Neural progenitor cell (in vitro differentiated cells): ENCODE measurements at regions not wholly inside any gene's neighbourhood (a gene's known extent, or its start where the extent isn't known, plus 50 kb on each side); places are given as distances from the start of the nearest gene placed in this dataset.

Experiments
- DNase-seq: peaks from one replicate; pipeline ENCODE4 v3.0.0-alpha.2; 2016; ENCODE audit warnings: low spot score
- H2AFZ ChIP-seq: fragments of 200-600 bp; sonication (generic); replicated peaks from 2 replicates; pipeline ENCODE4 v1.6.1; 2016; ENCODE audit warnings: antibody characterized with exemption
- H3F3A ChIP-seq: fragments of 200-600 bp; sonication (generic); 2 replicates; pipeline ENCODE4 v1.6.1; 2016; ENCODE audit warnings: antibody characterized with exemption, low read depth
- H3K27ac ChIP-seq: fragments of 200-600 bp; sonication (generic); 2 replicates; pipeline ENCODE4 v1.5.1; 2016; ENCODE audit warnings: mild to moderate bottlenecking
- H3K27me3 ChIP-seq: fragments of 200-600 bp; sonication (generic); 2 replicates; pipeline ENCODE4 v1.6.1; 2016; ENCODE audit warnings: mild to moderate bottlenecking, moderate library complexity
- H3K36me3 ChIP-seq: fragments of 200-600 bp; sonication (generic); 2 replicates; pipeline ENCODE4 v1.5.1; 2016
- H3K4me1 ChIP-seq: fragments of 200-600 bp; sonication (generic); 2 replicates; pipeline ENCODE4 v1.6.1; 2016; ENCODE audit warnings: mixed run types
- H3K4me2 ChIP-seq: fragments of 200-600 bp; sonication (generic); 2 replicates; pipeline ENCODE4 v1.6.1; 2016
- H3K4me3 ChIP-seq: fragments of 200-600 bp; sonication (generic); 2 replicates; pipeline ENCODE4 v1.5.1; 2016
- H3K79me2 ChIP-seq: fragments of 200-600 bp; sonication (generic); 2 replicates; pipeline ENCODE4 v1.6.1; 2016; ENCODE audit warnings: low read depth
- H3K9ac ChIP-seq: fragments of 200-600 bp; sonication (generic); 2 replicates; pipeline ENCODE4 v1.6.1; 2016
- H3K9me3 ChIP-seq: fragments of 200-600 bp; sonication (generic); 2 replicates; pipeline ENCODE4 v1.5.1; 2016; ENCODE audit warnings: low read depth
- H4K20me1 ChIP-seq: fragments of 200-600 bp; sonication (generic); 2 replicates; pipeline ENCODE4 v1.6.1; 2016; ENCODE audit warnings: low read depth
- H3K27ac Mint-ChIP-seq: 3 replicates; pipeline ENCODE4 v1.8.0; 2021; ENCODE audit warnings: mixed read lengths
- H3K27me3 Mint-ChIP-seq: 2 replicates; pipeline ENCODE4 v1.8.0; 2022; ENCODE audit warnings: low read depth, mild to moderate bottlenecking, inconsistent platforms, moderate library complexity, mixed read lengths; ENCODE audit not compliant: insufficient read depth
- H3K36me3 Mint-ChIP-seq: 3 replicates; pipeline ENCODE4 v1.8.0; 2021; ENCODE audit warnings: mixed read lengths
- H3K4me1 Mint-ChIP-seq: 3 replicates; pipeline ENCODE4 v1.8.0; 2021; ENCODE audit warnings: mixed read lengths
- H3K4me3 Mint-ChIP-seq: 3 replicates; pipeline ENCODE4 v1.8.0; 2021; ENCODE audit warnings: mild to moderate bottlenecking, moderate library complexity, mixed read lengths
- H3K9me3 Mint-ChIP-seq: 3 replicates; pipeline ENCODE4 v1.8.0; 2020; ENCODE audit warnings: mixed read lengths
- EZH2 ChIP-seq: fragments of 200-600 bp; sonication (generic); IDR thresholded peaks from 2 replicates; pipeline ENCODE4 v1.6.1; 2017; ENCODE audit warnings: antibody characterized with exemption, mild to moderate bottlenecking, moderate library complexity
- EZH2phosphoT487 ChIP-seq: fragments of 200-600 bp; sonication (generic); IDR thresholded peaks from 2 replicates; pipeline ENCODE4 v1.6.1; 2017; ENCODE audit warnings: antibody characterized with exemption
- TF ChIP-seq, protein P1 (sequence below): fragments of 200-600 bp; sonication (generic); IDR thresholded peaks from 2 replicates; pipeline ENCODE4 v1.5.1; 2017; ENCODE audit warnings: antibody characterized with exemption, mild to moderate bottlenecking

DNA sequence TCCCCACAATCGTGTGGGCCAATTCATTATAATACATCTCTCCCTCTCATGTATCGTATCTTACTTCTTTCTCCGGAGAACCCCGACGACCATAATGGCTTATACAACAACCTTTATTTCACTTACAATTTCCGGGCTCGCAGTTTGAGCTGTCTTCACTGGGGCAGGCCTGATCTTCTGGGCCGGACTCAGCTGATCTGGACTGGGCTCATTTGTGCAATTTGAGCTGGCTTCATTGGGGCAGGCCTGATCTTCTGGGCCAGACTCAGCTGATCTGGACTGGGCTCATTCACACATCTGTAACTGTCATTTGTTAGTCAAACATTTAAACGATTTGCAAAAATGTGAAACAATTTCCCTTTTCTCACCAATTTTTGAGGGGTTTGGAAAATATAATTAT, 171.5 kb upstream of the FRG1 start:
- H3K9me3 ChIP-seq, result no peaks in the 10 kb centered on the region
- H3K9ac ChIP-seq, result no peak overlapping the region
- Mint-ChIP-seq H3K27me3 (no peaks in the 10 kb centered on the region), H3K4me3 (no peak overlapping the region), H3K36me3 (no peaks in the 10 kb centered on the region), H3K27ac (no peak overlapping the region), H3K9me3 (peaks cover 7% of the 10 kb centered on the region), H3K4me1 (no peaks in the 10 kb centered on the region)
- H3K27me3 ChIP-seq, result no peaks in the 10 kb centered on the region
- no peaks in the 10 kb centered on the region for H3F3A ChIP-seq
- H2AFZ ChIP-seq, result no peak overlapping the region
- no peak overlapping the region for H3K4me3 ChIP-seq
- no peak overlapping the region for H3K27ac ChIP-seq
- TF ChIP-seq EZH2 (no peak), EZH2phosphoT487 (no peak)
- TF ChIP-seq, protein P1, sequence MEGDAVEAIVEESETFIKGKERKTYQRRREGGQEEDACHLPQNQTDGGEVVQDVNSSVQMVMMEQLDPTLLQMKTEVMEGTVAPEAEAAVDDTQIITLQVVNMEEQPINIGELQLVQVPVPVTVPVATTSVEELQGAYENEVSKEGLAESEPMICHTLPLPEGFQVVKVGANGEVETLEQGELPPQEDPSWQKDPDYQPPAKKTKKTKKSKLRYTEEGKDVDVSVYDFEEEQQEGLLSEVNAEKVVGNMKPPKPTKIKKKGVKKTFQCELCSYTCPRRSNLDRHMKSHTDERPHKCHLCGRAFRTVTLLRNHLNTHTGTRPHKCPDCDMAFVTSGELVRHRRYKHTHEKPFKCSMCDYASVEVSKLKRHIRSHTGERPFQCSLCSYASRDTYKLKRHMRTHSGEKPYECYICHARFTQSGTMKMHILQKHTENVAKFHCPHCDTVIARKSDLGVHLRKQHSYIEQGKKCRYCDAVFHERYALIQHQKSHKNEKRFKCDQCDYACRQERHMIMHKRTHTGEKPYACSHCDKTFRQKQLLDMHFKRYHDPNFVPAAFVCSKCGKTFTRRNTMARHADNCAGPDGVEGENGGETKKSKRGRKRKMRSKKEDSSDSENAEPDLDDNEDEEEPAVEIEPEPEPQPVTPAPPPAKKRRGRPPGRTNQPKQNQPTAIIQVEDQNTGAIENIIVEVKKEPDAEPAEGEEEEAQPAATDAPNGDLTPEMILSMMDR, result no peak
- H3K4me1 ChIP-seq, result no peaks in the 10 kb centered on the region
- DNase-seq, result peak; percentile 39
- H3K79me2 ChIP-seq, result no peaks in the 10 kb centered on the region
- H4K20me1 ChIP-seq, result no peaks in the 10 kb centered on the region
- H3K4me2 ChIP-seq, result no peak overlapping the region
- no peaks in the 10 kb centered on the region for H3K36me3 ChIP-seq

DNA sequence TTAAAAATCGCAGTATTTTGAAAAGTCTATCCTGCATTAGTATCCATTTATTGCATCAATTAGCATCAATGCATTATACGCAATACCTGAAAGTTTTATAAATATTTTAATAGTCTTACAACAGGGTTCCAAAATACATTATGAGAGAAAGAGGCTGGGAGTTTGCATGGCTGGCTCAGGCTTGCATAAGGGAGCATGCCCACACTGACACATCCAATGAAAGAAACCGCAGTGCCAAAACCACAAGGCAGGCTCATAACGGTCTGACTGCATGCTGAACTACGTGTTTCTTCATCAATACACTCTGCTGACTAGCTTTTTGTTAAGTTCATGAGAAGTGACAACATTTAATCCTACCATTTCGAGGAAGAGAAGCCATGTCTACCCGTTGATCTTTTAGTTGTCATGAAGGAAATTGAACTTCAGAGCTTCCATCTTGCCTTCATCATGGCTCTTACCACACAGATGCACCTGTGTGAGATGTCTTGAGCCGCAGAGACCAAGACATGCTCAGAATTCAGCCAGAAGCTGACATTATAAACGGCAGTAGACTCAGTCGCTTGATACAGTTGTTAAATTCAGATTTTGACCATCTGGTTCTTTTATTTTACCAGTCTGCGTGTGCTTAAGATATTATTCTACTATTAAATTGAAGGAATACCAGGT, 168.8 kb upstream of the FRG1 start:
- Histone ChIP-seq H3K79me2 (no peaks in the 10 kb centered on the region), H3K27me3 (no peaks in the 10 kb centered on the region), H2AFZ (no peak overlapping the region), H3K27ac (no peak overlapping the region), H3K36me3 (no peaks in the 10 kb centered on the region), H3K4me1 (no peaks in the 10 kb centered on the region), H4K20me1 (no peaks in the 10 kb centered on the region), H3K9ac (no peak overlapping the region), H3F3A (no peaks in the 10 kb centered on the region), H3K9me3 (no peaks in the 10 kb centered on the region), H3K4me3 (no peak overlapping the region), H3K4me2 (no peak overlapping the region)
- Mint-ChIP-seq H3K9me3 (peaks cover 7% of the 10 kb centered on the region), H3K36me3 (no peaks in the 10 kb centered on the region), H3K27ac (no peak overlapping the region), H3K4me3 (no peak overlapping the region), H3K4me1 (no peaks in the 10 kb centered on the region), H3K27me3 (no peaks in the 10 kb centered on the region)
- TF ChIP-seq EZH2, result no peak
- no peak for DNase-seq

DNA sequence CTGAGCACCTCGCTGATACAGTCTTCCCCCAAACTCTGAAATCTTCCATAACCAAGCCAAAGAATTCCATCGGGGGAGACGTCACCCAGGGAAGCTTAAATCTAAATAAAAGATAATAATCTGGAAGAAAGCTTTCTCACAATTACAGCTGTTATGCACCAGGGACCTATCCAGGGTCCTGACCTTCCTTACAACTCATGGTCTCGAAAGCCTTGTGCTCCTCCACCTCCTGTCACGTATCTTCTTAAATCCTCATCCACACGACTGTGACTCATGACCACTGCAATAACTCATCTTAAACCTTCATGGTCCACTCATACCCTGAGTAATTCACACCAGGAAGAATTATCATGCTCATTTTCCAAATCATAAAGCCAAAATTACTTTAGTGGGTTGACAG, 166.8 kb upstream of the FRG1 start:
- Histone ChIP-seq H3K4me3 (no peak overlapping the region), H3K27ac (no peak overlapping the region), H3K79me2 (no peaks in the 10 kb centered on the region), H3K9me3 (no peaks in the 10 kb centered on the region), H3K36me3 (no peaks in the 10 kb centered on the region), H3F3A (peaks cover 1% of the 10 kb centered on the region), H2AFZ (no peak overlapping the region), H3K4me1 (peaks cover 3% of the 10 kb centered on the region), H3K4me2 (no peak overlapping the region), H4K20me1 (no peaks in the 10 kb centered on the region), H3K27me3 (no peaks in the 10 kb centered on the region), H3K9ac (no peak overlapping the region)
- Mint-ChIP-seq H3K9me3 (peaks cover 8% of the 10 kb centered on the region), H3K27ac (no peak overlapping the region), H3K36me3 (no peaks in the 10 kb centered on the region), H3K4me3 (no peak overlapping the region), H3K27me3 (no peaks in the 10 kb centered on the region), H3K4me1 (peaks cover under 1% of the 10 kb centered on the region)
- TF ChIP-seq, protein P1, result no peak
- TF ChIP-seq EZH2, result no peak
- no peak for TF ChIP-seq EZH2phosphoT487
- DNase-seq, result peak; percentile 19

DNA sequence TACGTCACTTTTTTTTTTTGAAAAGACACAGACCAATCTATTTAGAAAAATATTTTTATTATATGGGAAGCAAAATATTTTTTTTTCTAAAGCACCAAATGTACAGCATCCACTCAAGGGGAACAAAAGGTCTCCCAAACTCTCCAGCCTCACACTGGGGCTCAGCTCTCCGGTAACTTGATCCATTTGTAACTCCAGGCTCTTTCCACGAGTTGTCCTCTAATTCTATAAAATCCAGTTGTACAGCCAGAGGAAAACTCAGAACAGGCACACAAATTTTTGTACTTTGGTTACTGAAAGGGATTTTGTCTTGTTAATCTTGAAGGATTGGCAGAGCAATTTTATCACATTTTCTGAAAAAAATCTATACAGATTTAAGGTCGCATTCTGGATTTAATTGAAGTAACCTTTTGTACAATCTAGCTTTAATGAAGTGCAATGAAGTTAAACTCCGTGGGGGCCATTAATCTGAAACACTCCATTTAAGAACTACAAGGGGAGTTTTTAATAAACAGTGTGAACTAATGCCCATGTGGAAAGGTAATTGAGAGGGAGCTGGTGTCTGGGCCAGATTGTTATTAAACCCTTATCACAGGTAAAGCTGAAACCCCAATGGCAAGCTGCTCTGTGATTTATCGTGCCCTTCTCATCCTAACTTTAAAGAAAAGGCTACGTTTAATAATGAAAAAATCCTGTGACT, 161.2 kb upstream of the FRG1 start:
- peak; percentile 43 for DNase-seq
- peak overlapping the region; percentile 40 for H3K4me2 ChIP-seq
- H3K79me2 ChIP-seq, result no peaks in the 10 kb centered on the region
- TF ChIP-seq, protein P1, result no peak
- TF ChIP-seq EZH2phosphoT487 (no peak), EZH2 (no peak)
- no peaks in the 10 kb centered on the region for H3K36me3 Mint-ChIP-seq
- H3K36me3 ChIP-seq, result no peaks in the 10 kb centered on the region
- H3K27ac Mint-ChIP-seq, result no peak overlapping the region
- peaks cover 23% of the 10 kb centered on the region for H3K9me3 Mint-ChIP-seq
- H4K20me1 ChIP-seq, result no peaks in the 10 kb centered on the region
- peaks cover 7% of the 10 kb centered on the region for H3F3A ChIP-seq
- peaks cover 13% of the 10 kb centered on the region for H3K4me1 ChIP-seq
- H2AFZ ChIP-seq, result no peak overlapping the region
- no peak overlapping the region for H3K27ac ChIP-seq
- no peaks in the 10 kb centered on the region for H3K9me3 ChIP-seq
- H3K27me3 Mint-ChIP-seq, result no peaks in the 10 kb centered on the region
- peaks cover 7% of the 10 kb centered on the region for H3K4me1 Mint-ChIP-seq
- no peaks in the 10 kb centered on the region for H3K27me3 ChIP-seq
- no peak overlapping the region for H3K4me3 Mint-ChIP-seq
- peak overlapping the region; percentile 15 for H3K4me3 ChIP-seq
- H3K9ac ChIP-seq, result no peak overlapping the region
